ENCODE measurements at regions not wholly inside any gene's neighbourhood (a gene's known extent, or its start where the extent isn't known, plus 50 kb on each side); places are given as distances from the start of the nearest gene placed in this dataset.

GRCh38 chr12:91373086-91373485 is 190.5 kb upstream of the DCN start:
- H3K36me3 ChIP-seq (ENCODE audit: control insufficient read depth in 4 of 4, insufficient read depth in 4 of 4, low read length in 4 of 4): no peaks in the 10 kb centered on the region
- H3K27ac ChIP-seq (ENCODE audit: low read depth in 1 of 2, low read length in 1 of 2): no peak overlapping the region
- no peak overlapping the region for H3K4me3 ChIP-seq
- no peak overlapping the region for H3K9ac ChIP-seq (ENCODE audit: insufficient read depth in 1 of 2, low read length in 2 of 2)
- WGBS, 2 donors: 94 to 97% methylated on average over 2 of the region's 2 CpGs
- peaks cover 0 to 31% (median 0%) of the 10 kb centered on the region in 5 donors for H3K4me1 ChIP-seq (ENCODE audit: control insufficient read depth in 5 of 5, insufficient read depth in 5 of 5, low read length in 5 of 5)
- TF ChIP-seq CTCF (IDR thresholded peaks at IDR 0.05; ENCODE audit: control extremely low read depth, extremely low read depth): no peak
- ATAC-seq (ENCODE audit: insufficient read depth, low FRiP score) (no peak), DNase-seq (no peak)
- H3K27me3 ChIP-seq (ENCODE audit: control insufficient read depth in 3 of 3, insufficient read depth in 3 of 3, low read length in 2 of 3): no peaks in the 10 kb centered on the region
- no peaks in the 10 kb centered on the region for H3K9me3 ChIP-seq (ENCODE audit: control insufficient read depth in 4 of 4, insufficient read depth in 3 of 4, low read length in 3 of 4)

GRCh38 chr12:91370086-91370868 is 187.7 kb upstream of the DCN start:
- no peak overlapping the region for H3K4me3 ChIP-seq
- H3K9me3 ChIP-seq (ENCODE audit: control insufficient read depth in 4 of 4, insufficient read depth in 3 of 4, low read length in 3 of 4): no peaks in the 10 kb centered on the region
- no peak overlapping the region for H3K27ac ChIP-seq (ENCODE audit: low read depth in 1 of 2, low read length in 1 of 2)
- TF ChIP-seq CTCF (IDR thresholded peaks at IDR 0.05; ENCODE audit: control extremely low read depth, extremely low read depth): no peak
- no peak for ATAC-seq (ENCODE audit: insufficient read depth, low FRiP score)
- 56 to 69% methylated on average over 4 of the region's 4 CpGs for WGBS, 2 donors
- DNase-seq: no peak
- no peaks in the 10 kb centered on the region for H3K36me3 ChIP-seq (ENCODE audit: control insufficient read depth in 4 of 4, insufficient read depth in 4 of 4, low read length in 4 of 4)
- no peaks in the 10 kb centered on the region for H3K27me3 ChIP-seq (ENCODE audit: control insufficient read depth in 3 of 3, insufficient read depth in 3 of 3, low read length in 2 of 3)
- H3K9ac ChIP-seq (ENCODE audit: insufficient read depth in 1 of 2, low read length in 2 of 2): no peak overlapping the region
- H3K4me1 ChIP-seq (ENCODE audit: control insufficient read depth in 5 of 5, insufficient read depth in 5 of 5, low read length in 5 of 5): peaks cover 0 to 16% (median 0%) of the 10 kb centered on the region in 5 donors

- ATAC-seq (ENCODE audit: insufficient read depth, low FRiP score) (no peak), DNase-seq (peak in 1 of 3 donors; percentile 60)
- H3K27me3 ChIP-seq (ENCODE audit: control insufficient read depth in 3 of 3, insufficient read depth in 3 of 3, low read length in 2 of 3): no peaks in the 10 kb centered on the region
- H3K4me1 ChIP-seq (ENCODE audit: control insufficient read depth in 5 of 5, insufficient read depth in 5 of 5, low read length in 5 of 5): peaks cover 0 to 3% (median 0%) of the 10 kb centered on the region in 5 donors
- TF ChIP-seq CTCF (IDR thresholded peaks at IDR 0.05; ENCODE audit: control extremely low read depth, extremely low read depth): no peak
- H3K27ac ChIP-seq (ENCODE audit: low read depth in 1 of 2, low read length in 1 of 2): no peak overlapping the region
- H3K9ac ChIP-seq (ENCODE audit: insufficient read depth in 1 of 2, low read length in 2 of 2): no peak overlapping the region
- WGBS, 2 donors: 60 to 80% methylated on average over 4 of the region's 4 CpGs
- H3K4me3 ChIP-seq: no peak overlapping the region
- H3K9me3 ChIP-seq (ENCODE audit: control insufficient read depth in 4 of 4, insufficient read depth in 3 of 4, low read length in 3 of 4): no peaks in the 10 kb centered on the region
- H3K36me3 ChIP-seq (ENCODE audit: control insufficient read depth in 4 of 4, insufficient read depth in 4 of 4, low read length in 4 of 4): no peaks in the 10 kb centered on the region
Observed at GRCh38 chr12:91368613-91369012, 186.0 kb upstream of the DCN start.
